Endothelial cell (in vitro differentiated cells): ENCODE measurements at regions not wholly inside any gene's neighbourhood (a gene's known extent, or its start where the extent isn't known, plus 50 kb on each side); places are given as distances from the start of the nearest gene placed in this dataset.

Source experiments
- DNase-seq: peaks from one replicate; pipeline ENCODE4 v3.0.0; 2021; ENCODE audit warnings: low spot score
- H3K27ac Mint-ChIP-seq: one replicate; pipeline ENCODE4 v1.8.0; 2021; ENCODE audit warnings: mixed read lengths, inconsistent platforms; ENCODE audit not compliant: unreplicated experiment
- H3K27me3 Mint-ChIP-seq: one replicate; pipeline ENCODE4 v1.8.0; 2021; ENCODE audit warnings: mild to moderate bottlenecking, moderate library complexity, mixed read lengths, inconsistent platforms; ENCODE audit not compliant: unreplicated experiment
- H3K36me3 Mint-ChIP-seq: one replicate; pipeline ENCODE4 v1.8.0; 2021; ENCODE audit warnings: mild to moderate bottlenecking, low read depth, mixed read lengths, inconsistent platforms; ENCODE audit not compliant: unreplicated experiment
- H3K4me1 Mint-ChIP-seq: one replicate; pipeline ENCODE4 v1.8.0; 2021; ENCODE audit warnings: mild to moderate bottlenecking, mixed read lengths, inconsistent platforms; ENCODE audit not compliant: unreplicated experiment
- H3K4me3 Mint-ChIP-seq: one replicate; pipeline ENCODE4 v1.8.0; 2021; ENCODE audit warnings: mild to moderate bottlenecking, mixed read lengths, inconsistent platforms; ENCODE audit not compliant: unreplicated experiment
- H3K9me3 Mint-ChIP-seq: one replicate; pipeline ENCODE4 v1.8.0; 2021; ENCODE audit warnings: mixed read lengths, inconsistent platforms; ENCODE audit not compliant: unreplicated experiment
- TF ChIP-seq, protein P1 (sequence below): fragments of 200-600 bp; sonication (generic); IDR thresholded peaks from one replicate; pipeline ENCODE4 v1.5.0; 2021; ENCODE audit warnings: antibody characterized with exemption; ENCODE audit not compliant: unreplicated experiment

DNA sequence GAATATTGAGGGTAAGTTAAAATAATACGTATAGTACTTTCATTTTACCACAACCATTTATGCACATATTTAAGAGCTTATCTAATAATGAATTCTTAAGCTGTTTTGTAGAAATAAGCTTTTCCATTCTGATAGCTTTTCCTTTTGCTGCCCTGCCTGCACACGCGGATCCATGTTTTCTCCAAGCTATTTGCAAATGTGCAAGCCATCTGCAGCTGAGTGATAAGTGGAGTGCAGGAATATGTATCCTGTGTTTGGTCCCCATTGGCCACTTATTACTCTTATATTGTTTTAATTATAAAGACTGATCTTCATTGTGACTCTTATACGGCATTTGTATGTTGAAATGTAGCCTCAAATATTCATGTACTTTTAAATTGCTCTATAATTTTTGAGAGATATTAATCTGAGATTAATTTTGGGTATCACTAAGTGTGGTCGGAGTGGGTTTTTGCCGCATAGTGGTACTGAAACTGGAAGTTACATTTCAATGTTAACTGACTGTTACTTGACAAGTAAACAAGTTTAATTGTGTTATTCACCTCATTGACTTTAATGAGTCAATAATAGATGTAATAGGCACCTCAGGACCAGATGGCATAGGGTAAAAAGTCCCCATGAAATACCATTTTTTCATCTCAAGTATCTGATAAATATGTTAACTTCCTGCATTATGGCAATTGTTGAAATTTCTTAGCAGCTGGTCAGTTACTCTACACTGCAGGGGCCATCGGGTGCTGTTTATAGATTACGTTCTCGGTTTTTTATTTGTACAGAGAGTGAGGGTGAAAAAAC, 1567.4 kb downstream of the EFNB2 start:
- Mint-ChIP-seq H3K27ac (no peak overlapping the region), H3K4me3 (no peak overlapping the region), H3K4me1 (no peaks in the 10 kb centered on the region), H3K36me3 (no peaks in the 10 kb centered on the region), H3K9me3 (no peaks in the 10 kb centered on the region), H3K27me3 (no peaks in the 10 kb centered on the region)
- TF ChIP-seq, protein P1, sequence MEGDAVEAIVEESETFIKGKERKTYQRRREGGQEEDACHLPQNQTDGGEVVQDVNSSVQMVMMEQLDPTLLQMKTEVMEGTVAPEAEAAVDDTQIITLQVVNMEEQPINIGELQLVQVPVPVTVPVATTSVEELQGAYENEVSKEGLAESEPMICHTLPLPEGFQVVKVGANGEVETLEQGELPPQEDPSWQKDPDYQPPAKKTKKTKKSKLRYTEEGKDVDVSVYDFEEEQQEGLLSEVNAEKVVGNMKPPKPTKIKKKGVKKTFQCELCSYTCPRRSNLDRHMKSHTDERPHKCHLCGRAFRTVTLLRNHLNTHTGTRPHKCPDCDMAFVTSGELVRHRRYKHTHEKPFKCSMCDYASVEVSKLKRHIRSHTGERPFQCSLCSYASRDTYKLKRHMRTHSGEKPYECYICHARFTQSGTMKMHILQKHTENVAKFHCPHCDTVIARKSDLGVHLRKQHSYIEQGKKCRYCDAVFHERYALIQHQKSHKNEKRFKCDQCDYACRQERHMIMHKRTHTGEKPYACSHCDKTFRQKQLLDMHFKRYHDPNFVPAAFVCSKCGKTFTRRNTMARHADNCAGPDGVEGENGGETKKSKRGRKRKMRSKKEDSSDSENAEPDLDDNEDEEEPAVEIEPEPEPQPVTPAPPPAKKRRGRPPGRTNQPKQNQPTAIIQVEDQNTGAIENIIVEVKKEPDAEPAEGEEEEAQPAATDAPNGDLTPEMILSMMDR = no peak
- DNase-seq = no peak

DNA sequence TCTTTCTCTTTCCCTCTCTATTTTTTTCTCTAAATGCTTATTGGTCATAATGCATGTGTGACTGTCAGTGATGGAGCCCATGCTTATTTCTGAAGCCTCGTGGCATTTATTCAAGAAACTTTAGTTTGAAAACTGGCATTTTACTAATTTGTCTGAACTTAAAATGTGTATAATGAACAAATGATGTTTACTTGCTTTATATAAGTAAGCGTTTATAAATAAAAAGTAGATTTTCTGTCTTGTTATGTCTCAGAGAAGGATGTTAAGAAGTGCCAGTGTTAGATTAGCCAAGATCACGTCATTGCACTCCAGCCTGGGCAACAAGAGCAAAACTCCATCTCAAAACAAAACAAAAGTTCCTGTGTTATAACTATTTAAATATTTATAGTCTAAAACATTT, 1568.1 kb downstream of the EFNB2 start:
- H3K27me3 Mint-ChIP-seq = no peaks in the 10 kb centered on the region
- DNase-seq = no peak

GRCh38 chr13:104962411-104962810, 1573.1 kb downstream of the EFNB2 start:
- no peak for DNase-seq
- no peak overlapping the region for H3K27ac Mint-ChIP-seq
- peaks cover 1% of the 10 kb centered on the region for H3K27me3 Mint-ChIP-seq
- TF ChIP-seq, protein P1 = no peak
- H3K4me3 Mint-ChIP-seq = no peak overlapping the region
- no peaks in the 10 kb centered on the region for H3K9me3 Mint-ChIP-seq
- no peaks in the 10 kb centered on the region for H3K36me3 Mint-ChIP-seq
- H3K4me1 Mint-ChIP-seq = no peaks in the 10 kb centered on the region

More for the DNA sequence above, 1568.1 kb downstream of the EFNB2 start:
- Mint-ChIP-seq H3K9me3 (no peaks in the 10 kb centered on the region), H3K4me3 (no peak overlapping the region), H3K27ac (no peak overlapping the region), H3K36me3 (no peaks in the 10 kb centered on the region), H3K4me1 (no peaks in the 10 kb centered on the region)
- TF ChIP-seq, protein P1 = no peak

- H3K27ac Mint-ChIP-seq = no peak overlapping the region
- H3K4me3 Mint-ChIP-seq = no peak overlapping the region
- H3K4me1 Mint-ChIP-seq = no peaks in the 10 kb centered on the region
- no peaks in the 10 kb centered on the region for H3K36me3 Mint-ChIP-seq
- DNase-seq = no peak
- H3K9me3 Mint-ChIP-seq = no peaks in the 10 kb centered on the region
- peaks cover 1% of the 10 kb centered on the region for H3K27me3 Mint-ChIP-seq
- TF ChIP-seq, protein P1 = no peak
Observed at GRCh38 chr13:104961246-104961645, 1574.2 kb downstream of the EFNB2 start.

GRCh38 chr13:104954210-104954609, 1581.3 kb downstream of the EFNB2 start:
- no peak for DNase-seq
- TF ChIP-seq, protein P1 = no peak
- no peaks in the 10 kb centered on the region for H3K27me3 Mint-ChIP-seq
- no peaks in the 10 kb centered on the region for H3K4me1 Mint-ChIP-seq
- no peaks in the 10 kb centered on the region for H3K36me3 Mint-ChIP-seq
- no peak overlapping the region for H3K4me3 Mint-ChIP-seq
- H3K9me3 Mint-ChIP-seq = no peaks in the 10 kb centered on the region
- no peak overlapping the region for H3K27ac Mint-ChIP-seq
